Testis (tissue), 2 donors: ENCODE measurements at regions not wholly inside any gene's neighbourhood (a gene's known extent, or its start where the extent isn't known, plus 50 kb on each side); places are given as distances from the start of the nearest gene placed in this dataset.
A peak's percentile ranks its signal among the peaks of the same experiment; 100 is the strongest.

Experiments
- DNase-seq: peaks from one replicate; pipeline ENCODE4 v3.0.0-alpha.2; 2019
- H3K27ac ChIP-seq, 2 donors: fragments of 200-600 bp; sonication (generic); one replicate each; pipeline ENCODE4 v1.5.1; 2019
- H3K27me3 ChIP-seq: fragments of 200-600 bp; sonication (generic); one replicate; pipeline ENCODE4 v1.5.1; 2019
- H3K36me3 ChIP-seq: fragments of 200-600 bp; sonication (generic); one replicate; pipeline ENCODE4 v1.5.1; 2017; ENCODE audit warnings: low read depth; ENCODE audit errors: missing control alignments
- H3K4me1 ChIP-seq: fragments of 200-600 bp; sonication (generic); one replicate; pipeline ENCODE4 v1.5.1; 2019
- H3K4me3 ChIP-seq, 2 donors: fragments of 200-600 bp; sonication (generic); one replicate each; pipeline ENCODE4 v1.5.1; 2017 to 2019
- H3K9me3 ChIP-seq: fragments of 200-600 bp; sonication (generic); one replicate; pipeline ENCODE4 v1.5.1; 2017
- CTCF ChIP-seq, 3 experiments: fragments of 450-650 bp in 2 of 3; fragments of 200-600 bp in 1 of 3; sonication (generic) in 1 of 3; IDR thresholded peaks; one replicate each; pipeline ENCODE4 v1.5.1; 2016 to 2019; ENCODE audit warnings: antibody characterized with exemption in 3 of 3, mild to moderate bottlenecking in 2 of 3, moderate library complexity in 1 of 3
- POLR2A ChIP-seq: fragments of 450-650 bp; IDR thresholded peaks from one replicate; pipeline ENCODE4 v1.6.1; 2017; ENCODE audit warnings: antibody characterized with exemption, mild to moderate bottlenecking, moderate library complexity
- WGBS, 2 donors: methylation state at CpG; one replicate each; pipeline ENCODE4 v1.1.5; 2018; 5-methylcytosine and 5-hydroxymethylcytosine counted together
- intact Hi-C: fragments of 100-400 bp; cut with DNase I; formaldehyde crosslinking; loops from one replicate; pipeline ENCODE4 v1.15.1; 2023; ENCODE audit warnings: low total_unique reads

- Histone ChIP-seq H3K27me3 (no peaks in the 10 kb centered on the region), H3K4me1 (peaks cover 3% of the 10 kb centered on the region), H3K4me3 (no peak overlapping the region), H3K27ac (no peak overlapping the region), H3K36me3 (no peaks in the 10 kb centered on the region), H3K9me3 (no peaks in the 10 kb centered on the region)
- intact Hi-C loops = no loop called here
- 15 to 24% methylated on average over 4 to 11 of the region's 11 CpGs for WGBS, 2 donors
- TF ChIP-seq POLR2A (no peak), CTCF (IDR thresholded peaks at IDR 0.05) (peak; percentile 82 to 95 (median 90))
- DNase-seq = peak; percentile 82
Observed at GRCh38 chr4:153084980-153085630, 119.1 kb upstream of the TRIM2 start.

DNA sequence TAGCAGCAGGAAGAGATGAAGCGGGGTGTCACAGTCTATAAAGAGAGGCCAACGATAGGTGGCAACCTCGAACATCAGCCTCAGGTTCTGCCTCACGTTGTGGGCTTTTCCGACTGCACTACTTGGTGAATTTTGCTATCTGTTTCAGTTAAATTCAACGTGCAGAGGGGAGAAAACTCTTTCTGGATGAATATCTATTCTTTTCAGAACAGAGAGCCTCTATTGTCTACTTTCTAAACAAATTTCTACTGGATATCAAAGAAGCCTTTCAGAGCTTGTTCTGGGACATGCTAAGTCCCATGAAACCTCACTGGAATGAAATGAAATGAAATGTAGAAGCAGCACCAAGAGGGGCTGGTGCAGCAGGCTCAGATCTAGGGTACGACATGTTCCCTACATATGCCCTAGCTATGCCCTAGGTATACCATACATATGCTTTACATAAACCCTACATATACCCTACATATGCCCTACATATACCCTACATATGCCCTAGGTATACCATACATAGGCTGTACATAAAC lies 116.5 kb upstream of the TRIM2 start:
- H3K36me3 ChIP-seq = no peaks in the 10 kb centered on the region
- no peak overlapping the region for H3K4me3 ChIP-seq
- no peak overlapping the region for H3K27ac ChIP-seq
- no peak for DNase-seq
- H3K4me1 ChIP-seq = peaks cover 3% of the 10 kb centered on the region
- WGBS, 2 donors = 90 to 91% methylated on average over 7 of the region's 7 CpGs
- H3K27me3 ChIP-seq = no peaks in the 10 kb centered on the region
- H3K9me3 ChIP-seq = no peaks in the 10 kb centered on the region
- intact Hi-C loops = no loop called here
- TF ChIP-seq POLR2A (no peak), CTCF (IDR thresholded peaks at IDR 0.05) (no peak)

- WGBS, 2 donors = 92 to 93% methylated on average over 7 of the region's 7 CpGs
- no peaks in the 10 kb centered on the region for H3K36me3 ChIP-seq
- no peak for DNase-seq
- H3K27me3 ChIP-seq = no peaks in the 10 kb centered on the region
- no peak overlapping the region for H3K4me3 ChIP-seq
- no peak for TF ChIP-seq CTCF (IDR thresholded peaks at IDR 0.05)
- no peak for TF ChIP-seq POLR2A
- H3K9me3 ChIP-seq = no peaks in the 10 kb centered on the region
- H3K27ac ChIP-seq = no peak overlapping the region
- peaks cover 3% of the 10 kb centered on the region for H3K4me1 ChIP-seq
- intact Hi-C loops = no loop called here
Observed at GRCh38 chr4:153089742-153090141, 114.5 kb upstream of the TRIM2 start.

DNA sequence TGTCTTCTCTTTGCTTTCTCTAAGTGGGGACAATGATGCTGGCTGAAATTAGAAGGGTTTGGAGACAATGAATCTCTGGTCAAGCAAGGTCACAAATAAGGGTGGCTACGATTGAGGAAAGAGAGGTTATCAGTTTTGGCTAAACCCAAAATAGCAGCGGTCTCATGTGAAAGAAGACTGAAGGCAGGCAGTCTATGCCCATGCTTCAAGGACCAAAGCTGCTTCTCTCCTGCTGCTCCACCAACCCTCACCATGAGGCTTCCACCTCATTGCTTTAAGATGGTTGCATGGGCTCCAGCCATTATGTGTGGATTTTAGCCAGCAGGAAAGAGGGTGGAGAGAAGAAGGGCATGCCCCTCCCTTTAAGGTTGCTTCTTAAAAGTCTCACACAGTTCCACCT lies 114.1 kb upstream of the TRIM2 start:
- no peak for DNase-seq
- H3K36me3 ChIP-seq = no peaks in the 10 kb centered on the region
- no peak overlapping the region for H3K4me3 ChIP-seq
- H3K9me3 ChIP-seq = no peaks in the 10 kb centered on the region
- no peaks in the 10 kb centered on the region for H3K27me3 ChIP-seq
- H3K4me1 ChIP-seq = peaks cover 3% of the 10 kb centered on the region
- intact Hi-C loops = no loop called here
- H3K27ac ChIP-seq = no peak overlapping the region
- 75 to 84% methylated on average over 2 of the region's 2 CpGs for WGBS, 2 donors
- TF ChIP-seq CTCF (IDR thresholded peaks at IDR 0.05) (no peak), POLR2A (no peak)
